Amygdala (tissue), 56 donors: ENCODE measurements at regions not wholly inside any gene's neighbourhood (a gene's known extent, or its start where the extent isn't known, plus 50 kb on each side); places are given as distances from the start of the nearest gene placed in this dataset.
"Not testable (repeated sequence)": the region's sequence is repeated elsewhere in the genome, so short reads cannot be mapped to it uniquely, and the experiment has no call there.

Experiments used
- DNase-seq, 56 donors: peaks; one replicate each; lab custom pipeline; 2025; lab: John Stamatoyannopoulos, UW

DNA sequence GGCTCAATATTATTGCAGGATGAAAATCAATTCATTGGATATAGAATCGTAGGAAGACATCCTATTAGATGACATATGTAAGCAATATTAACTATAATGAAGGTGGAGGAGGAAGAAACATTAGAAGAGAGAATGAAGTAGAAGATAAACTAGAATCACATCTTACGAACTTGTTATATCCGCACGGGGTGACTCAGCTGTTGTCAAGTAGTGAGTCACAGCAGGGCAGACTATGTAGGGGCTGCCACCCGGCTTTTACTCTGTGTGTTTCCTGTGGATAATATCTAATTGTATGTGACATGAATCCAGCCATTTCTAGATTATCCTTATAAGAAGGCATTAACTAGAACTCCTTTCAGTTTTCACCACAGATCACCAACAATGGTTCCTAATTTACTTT is 520.2 kb downstream of the DOK5 start:
- no peak for DNase-seq

DNA sequence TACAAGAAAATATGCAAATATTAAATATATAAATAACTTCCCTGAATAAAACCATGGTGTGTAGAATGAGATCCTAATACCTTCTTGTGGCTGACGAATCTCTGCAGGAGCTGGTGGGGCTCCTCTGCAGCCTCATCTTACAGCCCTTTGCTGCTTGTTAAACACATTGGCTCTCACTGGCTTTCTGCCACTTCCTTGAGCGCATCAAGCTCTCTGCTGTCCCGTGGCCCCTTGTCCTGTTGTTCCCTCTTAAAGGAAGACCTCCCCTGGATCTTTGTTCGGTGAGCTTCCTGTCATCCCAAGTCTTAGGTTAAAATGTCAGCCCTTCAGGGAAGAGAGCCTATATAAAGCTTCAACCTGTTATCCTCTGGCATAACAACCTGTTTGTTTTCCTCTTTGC is 519.6 kb downstream of the DOK5 start:
- DNase-seq = no peak

DNA sequence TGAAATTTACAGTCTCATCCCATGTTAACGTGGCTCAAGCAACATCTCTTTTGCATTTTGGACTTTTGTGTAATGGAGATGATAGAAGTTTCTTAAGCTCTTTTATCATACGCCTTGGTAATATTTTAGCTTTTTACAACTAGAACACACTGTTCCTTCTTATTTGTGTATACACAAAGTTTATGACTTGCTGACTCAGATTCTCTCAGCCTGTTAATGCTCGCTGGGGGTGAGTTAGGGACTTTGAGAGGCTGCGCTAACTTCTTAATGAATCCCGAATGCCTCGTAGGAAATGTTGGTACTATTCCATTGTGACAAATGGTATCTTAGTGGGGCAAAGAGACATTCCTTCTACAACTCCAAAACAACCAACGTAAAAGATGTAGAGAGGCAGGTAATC is 509.7 kb downstream of the DOK5 start:
- DNase-seq = no peak

DNA sequence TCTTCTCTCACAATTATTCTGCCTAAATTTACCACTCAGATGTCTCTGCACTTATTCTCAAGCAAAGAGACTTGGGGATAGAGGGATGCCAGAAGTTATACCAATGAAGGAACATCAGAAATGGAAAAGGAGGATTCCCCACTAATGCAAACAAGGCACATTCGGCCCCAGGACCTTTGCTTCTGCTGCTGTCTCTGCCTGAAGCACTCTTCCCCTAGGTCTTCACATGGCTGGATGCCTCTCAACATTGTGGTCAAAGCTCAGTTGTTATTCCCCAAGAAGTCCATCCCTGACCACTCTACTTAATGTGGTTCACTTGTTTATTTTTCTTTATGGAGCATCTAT is 508.7 kb downstream of the DOK5 start:
- DNase-seq = no peak

DNA sequence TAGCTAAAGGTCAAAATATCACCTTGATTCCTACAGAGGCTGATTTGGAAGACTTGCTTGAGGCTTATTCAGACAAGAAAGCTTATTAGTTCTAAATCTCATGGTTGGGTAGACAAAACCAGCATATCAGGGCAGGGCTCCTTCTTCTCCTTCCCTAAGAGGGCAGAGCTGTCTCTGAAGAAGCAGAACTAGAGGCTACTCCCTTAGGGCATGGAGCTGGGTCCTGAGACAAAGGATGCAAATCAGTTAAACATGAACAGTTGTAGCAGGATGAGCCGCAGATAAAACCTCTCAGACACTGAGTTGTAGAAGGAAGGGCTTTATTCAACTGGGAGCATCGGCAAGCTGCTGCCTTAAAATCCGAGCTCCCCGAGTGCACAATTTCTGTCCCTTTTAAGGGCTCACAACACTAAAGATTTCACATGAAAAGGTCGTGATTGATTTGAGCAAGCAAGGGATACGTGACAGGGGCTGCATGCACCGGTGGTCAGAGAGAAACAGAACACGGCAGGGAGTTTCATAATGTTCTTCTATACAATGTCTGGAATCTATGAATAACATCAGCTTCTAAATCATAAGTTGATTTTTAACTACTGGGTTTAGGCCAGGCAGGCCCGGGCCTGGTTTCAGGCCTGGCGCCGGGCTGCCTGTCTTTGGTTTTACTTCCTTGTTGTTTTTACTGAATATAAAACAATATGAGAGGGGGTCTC is 508.2 kb downstream of the DOK5 start:
- not testable (repeated sequence) for DNase-seq

DNA sequence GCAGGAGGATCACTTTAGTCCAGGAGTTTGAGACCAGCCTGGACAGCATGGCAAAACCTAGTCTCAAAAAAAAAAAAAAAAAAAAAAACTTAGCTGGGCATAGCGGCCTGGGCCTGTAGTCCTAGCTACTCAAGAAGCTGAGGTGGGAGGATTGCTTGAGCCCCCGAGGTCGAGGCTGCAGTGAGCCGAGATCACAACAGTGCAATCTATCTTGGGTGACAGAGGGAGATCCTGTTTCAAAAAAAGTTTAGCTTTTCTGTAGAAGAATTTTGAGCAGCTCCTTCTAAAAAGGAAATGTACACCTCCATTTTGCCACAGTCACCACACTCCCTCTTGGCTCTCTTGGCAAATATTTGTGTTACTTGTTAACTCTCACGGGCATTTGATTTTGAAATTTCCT is 505.8 kb downstream of the DOK5 start:
- DNase-seq = no peak

DNA sequence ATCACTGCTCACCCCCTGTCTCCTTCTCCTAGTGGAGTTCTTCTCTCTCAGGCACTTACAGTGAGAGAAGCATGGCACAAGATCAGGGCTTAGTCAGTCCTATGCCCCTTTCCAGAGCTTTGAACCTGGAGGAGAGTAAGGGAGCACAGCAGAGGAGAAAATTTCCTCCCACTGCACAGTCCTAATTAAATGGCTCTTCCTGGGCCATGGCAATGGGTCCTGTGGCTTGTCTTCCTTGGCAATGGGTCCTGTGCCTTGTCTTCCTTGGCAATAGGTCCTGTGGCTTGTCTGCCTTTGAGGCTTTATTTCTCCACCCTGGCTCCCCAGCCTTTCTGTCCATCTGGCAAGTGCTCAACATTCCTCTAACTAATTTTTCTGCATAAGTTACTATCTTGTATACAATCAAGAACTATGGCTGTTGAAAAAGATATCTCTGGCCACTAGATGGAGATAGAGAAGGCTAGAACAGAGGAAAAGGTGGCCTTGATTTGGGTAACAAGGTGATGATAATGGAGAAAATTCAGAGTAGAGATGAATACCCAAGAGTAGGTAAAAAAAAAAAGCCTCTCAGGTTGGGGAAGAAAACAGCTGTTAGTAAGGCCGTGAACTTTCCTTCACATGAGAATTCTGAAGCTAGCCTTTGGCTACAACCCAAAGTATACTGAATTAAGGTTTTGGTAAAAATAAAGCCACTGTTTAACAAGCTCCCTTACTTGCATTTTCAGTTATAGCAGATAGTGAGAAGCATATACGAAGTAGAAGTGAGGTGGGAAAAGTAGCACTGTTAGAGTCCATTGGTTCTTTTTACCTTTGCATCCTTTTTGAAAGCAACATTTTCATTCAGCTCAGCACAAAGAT is 504.9 kb downstream of the DOK5 start:
- no peak for DNase-seq

DNA sequence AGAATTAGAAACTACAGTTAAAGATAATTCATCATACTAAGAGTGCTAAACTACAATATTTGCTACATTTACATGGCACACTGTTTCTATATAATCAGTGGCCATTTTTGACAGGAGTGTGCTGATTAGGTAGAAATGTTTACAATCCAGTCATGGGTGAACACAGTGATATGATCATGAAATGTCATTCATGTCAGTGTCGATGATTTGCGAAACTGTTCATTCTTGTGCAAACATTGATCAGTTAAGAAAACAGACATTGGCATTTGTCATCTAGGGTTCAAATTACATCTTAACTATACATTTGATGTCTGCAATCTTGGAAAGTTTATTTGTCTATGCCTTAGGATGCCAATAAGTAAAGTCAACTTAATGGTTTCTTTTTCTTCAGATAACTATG is 474.9 kb downstream of the DOK5 start:
- DNase-seq = no peak

DNA sequence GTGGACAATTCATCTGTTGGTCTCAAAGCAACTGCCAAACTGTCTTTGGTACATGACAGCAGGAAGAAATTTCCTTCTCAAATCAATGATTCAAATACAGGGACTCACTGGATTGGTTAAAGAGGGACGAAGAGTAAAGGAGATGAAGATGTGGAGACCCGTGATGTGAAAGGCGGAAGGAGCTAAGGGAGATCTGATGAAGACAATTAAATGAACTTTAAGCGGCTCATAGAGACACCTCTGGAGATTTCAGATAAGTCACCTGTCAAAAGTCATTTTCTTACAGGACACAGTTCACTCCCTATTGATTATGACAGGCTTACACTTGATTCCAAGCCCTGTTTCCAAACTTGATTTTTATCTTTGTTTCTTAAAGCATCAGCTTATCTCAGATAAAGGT is 466.3 kb downstream of the DOK5 start:
- no peak for DNase-seq

DNA sequence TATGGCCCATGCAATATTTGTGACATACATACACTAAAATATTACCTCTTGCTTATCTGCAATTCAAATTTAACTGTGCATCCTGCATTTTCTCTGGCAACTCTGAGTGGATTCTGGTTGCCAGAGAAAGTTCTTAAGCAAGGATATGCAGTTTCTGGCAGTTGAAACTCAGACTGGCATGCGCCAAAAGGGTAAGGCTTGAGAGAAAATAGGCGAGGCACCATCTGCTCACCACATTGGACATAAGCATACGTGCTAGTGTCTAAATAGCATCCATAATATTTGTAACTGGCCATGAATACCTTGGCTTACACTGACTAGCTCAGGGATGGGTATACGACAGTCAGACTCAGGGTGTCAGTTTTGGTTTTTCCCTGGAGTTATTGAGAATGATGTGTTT is 465.1 kb downstream of the DOK5 start:
- DNase-seq = no peak

DNA sequence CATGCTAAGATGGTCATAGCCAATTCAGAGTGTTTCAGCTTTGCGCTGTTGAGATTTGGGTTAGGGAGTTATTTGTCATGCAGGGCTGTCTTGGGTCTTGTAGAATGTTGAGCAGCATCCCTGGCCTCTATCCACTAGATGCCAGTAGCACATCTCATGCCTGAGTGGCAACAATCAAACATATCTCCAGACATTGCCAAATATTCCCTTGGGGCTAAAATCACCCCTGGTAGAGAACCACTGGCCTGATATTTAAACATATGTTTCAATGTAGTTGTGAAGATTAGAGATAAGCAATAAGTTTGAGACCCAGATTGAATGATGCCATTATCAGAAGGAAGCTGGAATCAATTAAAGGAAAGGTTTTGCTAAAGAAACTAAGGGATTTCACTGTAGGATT is 463.3 kb downstream of the DOK5 start:
- no peak for DNase-seq

DNA sequence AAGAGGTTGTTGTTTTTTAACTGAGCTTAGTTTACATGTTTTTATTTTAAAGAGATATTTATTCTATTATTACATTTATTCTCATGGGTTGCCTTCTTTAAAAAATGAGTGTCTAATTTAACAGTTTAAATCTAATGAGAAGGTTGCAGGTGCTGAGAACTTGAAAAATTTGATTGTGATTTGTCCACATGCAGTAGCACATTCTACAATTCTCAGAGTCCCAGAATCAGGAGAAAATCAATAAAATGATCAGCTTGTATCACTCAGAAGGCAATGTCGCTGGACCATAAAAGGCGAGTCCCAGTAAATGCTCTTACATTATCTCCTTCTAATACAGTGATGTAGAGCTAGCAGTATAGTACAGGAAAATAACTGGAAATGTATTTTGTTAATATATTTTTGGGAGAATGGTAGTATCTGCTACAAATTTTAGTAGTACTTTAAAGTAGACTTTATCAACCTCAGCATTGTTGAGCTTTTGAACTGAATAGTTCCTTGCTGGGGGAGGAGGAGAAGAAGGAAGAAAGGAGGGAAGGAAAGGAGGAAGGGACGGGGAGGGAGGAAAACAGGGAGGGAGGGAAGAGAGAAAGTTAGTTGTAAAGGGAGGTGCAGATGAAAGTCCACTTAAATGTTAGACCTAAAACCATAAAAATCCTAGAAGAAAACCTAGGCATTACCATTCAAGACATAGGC is 458.0 kb downstream of the DOK5 start:
- DNase-seq = no peak

DNA sequence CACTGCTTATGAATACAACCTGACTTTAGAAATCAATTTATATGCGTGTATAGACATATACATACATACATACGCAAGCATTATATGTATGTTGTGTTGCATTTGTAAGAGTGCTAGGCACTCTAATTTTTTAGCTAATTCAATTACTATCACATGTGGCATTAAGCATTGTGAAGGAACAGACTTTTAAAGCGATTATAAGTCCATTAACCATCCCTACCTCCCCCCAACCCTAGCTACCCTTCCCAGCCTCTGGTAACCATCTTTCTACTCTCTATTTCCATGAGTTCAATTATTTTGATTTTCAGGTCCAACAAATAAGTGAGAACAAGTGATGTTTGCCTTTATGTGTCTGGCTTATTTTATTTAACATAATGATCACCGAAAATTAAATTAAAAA is 453.8 kb downstream of the DOK5 start:
- no peak for DNase-seq

DNA sequence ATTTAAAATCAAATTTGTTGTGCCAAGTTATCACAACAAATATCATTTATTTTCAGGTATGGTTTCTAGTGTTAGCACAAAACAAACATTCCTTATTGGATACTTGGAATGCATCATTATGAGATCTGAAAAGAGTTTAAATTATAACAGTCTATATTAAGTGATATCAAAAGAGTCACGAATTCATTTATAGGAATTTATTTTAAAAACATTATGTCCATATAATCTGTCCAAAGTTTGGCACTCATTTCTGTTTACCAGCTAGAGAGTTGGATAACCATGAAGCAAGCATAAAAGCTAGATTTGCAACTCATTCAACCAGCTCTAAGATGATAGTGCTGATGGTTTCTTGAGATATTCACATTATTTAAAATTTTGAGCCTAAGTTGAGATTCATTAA is 453.2 kb downstream of the DOK5 start:
- no peak for DNase-seq

DNA sequence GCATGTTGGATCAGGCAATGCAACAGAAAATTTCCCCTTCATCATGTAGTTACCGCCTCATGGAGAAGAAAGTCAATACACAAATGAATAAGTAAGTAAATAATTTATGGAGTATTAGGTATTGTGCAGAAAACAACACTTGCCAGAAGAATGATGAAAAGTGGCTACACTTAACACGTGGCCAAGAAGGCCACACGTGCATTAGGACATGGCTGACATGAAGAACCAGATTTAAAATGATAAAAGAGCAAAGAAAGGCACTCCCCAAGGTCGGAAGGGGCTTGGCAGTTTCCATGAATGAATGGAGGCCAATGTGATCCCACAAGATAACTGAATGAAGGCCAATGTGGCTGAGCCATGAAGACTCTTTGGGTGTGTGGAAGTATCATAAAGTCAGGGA is 447.2 kb downstream of the DOK5 start:
- no peak for DNase-seq

DNA sequence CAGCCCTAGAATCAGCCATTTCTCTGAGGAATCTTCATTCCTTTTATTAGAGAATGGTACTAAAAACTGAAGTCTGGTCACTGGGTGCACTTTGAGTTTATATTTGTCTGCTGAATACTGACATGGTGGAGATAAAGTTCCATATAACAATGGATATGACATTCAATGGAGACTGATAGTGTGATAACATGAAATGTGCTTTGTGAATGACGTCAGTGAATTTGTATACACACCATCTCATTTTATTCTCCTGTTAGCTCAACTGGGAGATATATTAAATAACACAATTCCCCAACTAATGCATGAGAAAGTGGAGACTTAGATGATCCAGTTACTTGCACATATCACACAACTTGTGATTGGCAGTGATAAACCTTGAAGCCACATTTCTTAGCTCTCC is 446.7 kb downstream of the DOK5 start:
- no peak for DNase-seq

DNA sequence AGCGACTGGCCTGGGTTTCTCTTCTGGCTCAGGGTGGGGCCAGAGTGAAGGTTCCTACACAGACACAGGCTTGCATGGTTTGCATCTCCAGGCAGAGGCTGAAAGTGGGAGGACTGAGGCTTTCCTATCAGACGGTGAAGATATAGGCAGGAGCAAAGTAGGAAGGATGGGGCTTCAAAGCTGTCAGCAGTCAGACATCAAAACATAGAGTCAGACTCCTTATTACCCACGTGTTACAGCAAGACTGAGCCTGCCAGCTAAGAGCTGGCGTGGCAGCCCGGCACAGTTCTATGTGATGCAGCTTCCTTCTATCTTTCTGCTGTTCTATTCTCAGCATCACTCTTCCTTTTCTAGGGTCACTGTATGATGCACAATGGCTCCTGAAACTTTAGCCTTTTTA is 445.1 kb downstream of the DOK5 start:
- no peak for DNase-seq

DNA sequence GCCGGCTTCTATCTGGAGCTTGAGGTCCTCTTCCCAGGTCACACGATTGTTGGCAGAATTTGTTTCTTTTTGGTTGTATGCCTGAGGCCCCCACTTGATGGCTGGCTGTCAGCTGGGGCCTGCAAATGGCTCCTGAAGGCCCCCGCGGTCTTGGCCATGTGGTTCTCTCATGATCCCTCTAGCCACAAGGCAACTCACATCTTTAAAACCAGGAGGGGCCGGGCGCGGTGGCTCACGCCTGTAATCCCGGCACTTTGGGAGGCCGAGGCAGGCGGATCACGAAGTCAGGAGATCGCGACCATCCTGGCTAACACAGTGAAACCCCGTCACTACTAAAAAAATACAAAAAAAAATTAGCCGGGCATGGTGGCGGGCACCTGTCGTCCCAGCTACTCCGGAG is 443.6 kb downstream of the DOK5 start:
- not testable (repeated sequence) for DNase-seq

DNA sequence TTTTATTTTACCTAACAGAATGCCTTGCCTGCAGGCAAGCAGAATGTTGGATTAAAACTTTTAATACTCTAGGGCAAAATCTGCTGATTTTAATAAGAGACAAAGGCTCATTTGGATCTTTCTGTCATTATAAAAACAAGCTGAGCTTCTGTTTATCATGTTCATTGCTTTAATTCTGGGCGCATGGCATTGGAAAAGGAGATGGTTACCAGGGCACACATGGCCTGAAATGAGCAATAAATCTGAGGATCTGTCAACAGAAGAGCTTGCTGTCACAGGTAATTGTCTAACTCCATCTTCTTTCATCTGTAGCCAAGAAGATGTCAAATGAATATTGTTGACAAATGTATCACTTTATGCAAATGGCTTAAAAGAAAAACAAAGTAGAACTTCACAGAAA is 439.6 kb downstream of the DOK5 start:
- DNase-seq = no peak

DNA sequence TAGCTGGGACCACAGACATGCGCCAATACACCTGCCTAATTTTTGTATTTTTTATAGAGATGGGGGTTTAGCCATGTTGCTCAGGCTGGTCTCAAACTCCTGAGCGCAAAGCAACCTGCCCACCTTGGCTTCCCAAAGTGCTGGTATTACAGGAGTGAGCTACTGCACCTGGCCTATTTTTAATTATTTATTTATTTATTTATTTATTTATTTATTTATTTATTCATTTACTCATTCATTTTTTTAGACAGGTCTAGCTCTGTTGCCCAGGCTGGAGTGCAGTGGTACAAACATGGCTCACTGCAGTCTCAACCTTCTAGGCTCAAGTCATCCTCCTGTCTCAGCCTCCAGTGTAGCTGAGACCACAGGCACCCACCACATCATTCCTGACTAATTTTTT is 434.3 kb downstream of the DOK5 start:
- no peak for DNase-seq

DNA sequence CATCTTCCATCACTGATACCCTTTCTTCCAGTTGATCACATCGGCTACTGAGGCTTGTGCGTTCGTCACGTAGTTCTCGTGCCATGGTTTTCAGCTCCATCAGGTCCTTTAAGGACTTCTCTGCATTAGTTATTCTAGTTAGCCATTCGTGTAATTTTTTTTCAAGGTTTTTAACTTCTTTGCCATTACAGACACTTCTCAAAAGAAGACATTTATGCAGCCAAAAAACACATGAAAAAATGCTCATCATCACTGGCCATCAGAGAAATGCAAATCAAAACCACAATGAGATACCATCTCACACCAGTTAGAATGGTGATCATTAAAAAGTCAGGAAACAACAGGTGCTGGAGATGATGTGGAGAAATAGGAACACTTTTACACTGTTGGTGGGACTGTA is 430.7 kb downstream of the DOK5 start:
- not testable (repeated sequence) for DNase-seq

DNA sequence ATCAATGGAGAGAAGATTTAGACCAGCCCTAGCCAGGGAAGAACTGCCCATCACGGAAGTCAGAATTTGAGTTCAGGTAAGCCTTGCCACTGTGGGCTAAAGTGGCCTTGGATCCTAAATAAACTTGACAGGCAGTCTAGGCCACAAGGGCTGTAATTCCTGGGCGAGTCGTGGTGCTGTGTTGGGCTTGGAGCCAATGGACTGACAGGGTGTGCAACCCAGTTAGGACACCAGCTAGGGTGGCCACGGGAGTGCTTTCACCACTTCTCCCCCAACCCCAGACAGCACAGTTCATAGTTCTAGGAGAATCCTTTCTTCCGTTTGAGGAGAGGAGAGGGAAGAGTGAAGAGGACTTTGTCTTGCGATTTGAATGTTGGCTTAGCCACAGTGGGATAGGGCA is 422.4 kb downstream of the DOK5 start:
- no peak for DNase-seq
